ENCODE measurements at regions not wholly inside any gene's neighbourhood (a gene's known extent, or its start where the extent isn't known, plus 50 kb on each side); places are given as distances from the start of the nearest gene placed in this dataset.

- no peak for TF ChIP-seq CTCF (conservative IDR thresholded peaks at IDR 0.05; ENCODE audit: low read length)
- TF ChIP-seq EZH2phosphoT487 (IDR thresholded peaks at IDR 0.05; ENCODE audit: borderline replicate concordance): no peak
These were observed 58.9 kb upstream of the DUSP10 start for GRCh38 chr1:221800831-221801230.
